ENCODE measurements at regions not wholly inside any gene's neighbourhood (a gene's known extent, or its start where the extent isn't known, plus 50 kb on each side); places are given as distances from the start of the nearest gene placed in this dataset.

- TF ChIP-seq CTCF (IDR thresholded peaks at IDR 0.05) (no peak), POLR2A (IDR thresholded peaks at IDR 0.05) (no peak)
Observed at GRCh38 chr12:23354800-23355199, 594.7 kb downstream of the SOX5 start.
